Small intestine (tissue), 7 donors: ENCODE measurements at regions not wholly inside any gene's neighbourhood (a gene's known extent, or its start where the extent isn't known, plus 50 kb on each side); places are given as distances from the start of the nearest gene placed in this dataset.

Source experiments
- DNase-seq, 2 donors: peaks; one replicate each; pipeline versions ENCODE4 v3.0.0 to v3.0.0-alpha.2; 2013
- FAIRE-seq: peaks from 2 replicates; lab custom pipeline; 2012; peaks lifted over from hg19 to GRCh38; lab: Jason Lieb, UNC
- H3K27ac ChIP-seq, 3 donors: one replicate each; pipeline ENCODE4 v1.5.1; 2013; ENCODE audit warnings: low read length in 2 of 3, mild to moderate bottlenecking in 2 of 3, control low read depth in 1 of 3, inconsistent platforms in 1 of 3, low read depth in 1 of 3, moderate library complexity in 1 of 3
- H3K27me3 ChIP-seq, 3 donors: one replicate each; pipeline ENCODE4 v1.6.1; 2013; ENCODE audit warnings: low read length in 3 of 3, inconsistent platforms in 1 of 3; ENCODE audit not compliant: control insufficient read depth in 3 of 3, insufficient read depth in 3 of 3
- H3K36me3 ChIP-seq, 3 donors: one replicate each; pipeline ENCODE4 v1.6.1; 2013; ENCODE audit warnings: low read length in 3 of 3, inconsistent platforms in 1 of 3, low read depth in 1 of 3, mild to moderate bottlenecking in 1 of 3, moderate library complexity in 1 of 3; ENCODE audit not compliant: control insufficient read depth in 3 of 3, insufficient read depth in 2 of 3
- H3K4me1 ChIP-seq, 3 donors: one replicate each; pipeline ENCODE4 v1.6.1; 2013; ENCODE audit warnings: low read length in 2 of 3, inconsistent platforms in 1 of 3, low read depth in 1 of 3, mild to moderate bottlenecking in 1 of 3, moderate library complexity in 1 of 3; ENCODE audit not compliant: control insufficient read depth in 3 of 3, insufficient read depth in 2 of 3
- H3K4me3 ChIP-seq, 3 donors: one replicate each; pipeline ENCODE4 v1.5.1; 2013; ENCODE audit warnings: low read length in 3 of 3, control low read depth in 1 of 3, inconsistent platforms in 1 of 3, low read depth in 1 of 3, mild to moderate bottlenecking in 1 of 3, moderate library complexity in 1 of 3
- H3K9me3 ChIP-seq, 2 donors: one replicate each; pipeline ENCODE4 v1.6.1; 2013; ENCODE audit warnings: low read depth in 1 of 2, low read length in 1 of 2; ENCODE audit not compliant: control insufficient read depth in 2 of 2, insufficient read depth in 1 of 2
- WGBS, 3 donors: extraction: QIAGEN DNeasy Blood & Tissue Kit; methylation state at CpG; one replicate each; pipeline ENCODE4 v1.1.7; 2013; 5-methylcytosine and 5-hydroxymethylcytosine counted together
- donor health status: healthy with polysubstance abuse.
- donor health status: control.
- donor health status: control.
- donor health status: Bipolar disorder and iron deficiency.
- donor health status: healthy.

DNA sequence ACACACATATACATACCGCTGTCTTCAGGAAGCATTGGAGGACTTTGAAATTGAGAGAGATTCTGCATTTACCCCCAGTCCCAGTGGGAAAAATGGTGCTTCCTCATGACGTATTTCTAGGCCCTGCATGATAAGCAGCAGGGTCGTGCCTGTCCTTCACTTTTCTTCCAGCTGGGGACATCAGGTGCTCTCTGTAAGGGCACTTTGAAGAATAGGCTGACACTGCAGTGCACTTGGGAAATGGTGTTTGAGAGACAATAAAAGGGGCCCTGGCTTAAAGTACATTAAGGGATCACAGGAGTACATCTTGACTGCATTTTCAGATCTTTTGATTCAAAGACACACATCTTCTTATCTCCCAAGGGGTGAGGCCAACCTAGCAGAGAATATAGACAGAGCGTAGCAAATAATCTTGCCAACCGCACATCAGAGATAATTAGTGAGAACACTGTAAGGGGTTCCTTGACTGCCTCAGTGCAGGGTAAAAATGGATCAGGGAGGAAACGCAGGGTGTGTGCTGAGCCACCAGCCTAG, 437.9 kb downstream of the CSNK1G3 start:
- H3K27me3 ChIP-seq = no peaks in the 10 kb centered on the region
- peaks cover 0 to 6% of the 10 kb centered on the region in 2 donors for H3K9me3 ChIP-seq
- H3K4me1 ChIP-seq = no peaks in the 10 kb centered on the region
- no peak overlapping the region for H3K27ac ChIP-seq
- DNase-seq = no peak
- H3K36me3 ChIP-seq = no peaks in the 10 kb centered on the region
- H3K4me3 ChIP-seq = no peak overlapping the region
- FAIRE-seq = no peak
- 82 to 90% (median 89%) methylated on average over 6 of the region's 6 CpGs for WGBS, 3 donors

DNA sequence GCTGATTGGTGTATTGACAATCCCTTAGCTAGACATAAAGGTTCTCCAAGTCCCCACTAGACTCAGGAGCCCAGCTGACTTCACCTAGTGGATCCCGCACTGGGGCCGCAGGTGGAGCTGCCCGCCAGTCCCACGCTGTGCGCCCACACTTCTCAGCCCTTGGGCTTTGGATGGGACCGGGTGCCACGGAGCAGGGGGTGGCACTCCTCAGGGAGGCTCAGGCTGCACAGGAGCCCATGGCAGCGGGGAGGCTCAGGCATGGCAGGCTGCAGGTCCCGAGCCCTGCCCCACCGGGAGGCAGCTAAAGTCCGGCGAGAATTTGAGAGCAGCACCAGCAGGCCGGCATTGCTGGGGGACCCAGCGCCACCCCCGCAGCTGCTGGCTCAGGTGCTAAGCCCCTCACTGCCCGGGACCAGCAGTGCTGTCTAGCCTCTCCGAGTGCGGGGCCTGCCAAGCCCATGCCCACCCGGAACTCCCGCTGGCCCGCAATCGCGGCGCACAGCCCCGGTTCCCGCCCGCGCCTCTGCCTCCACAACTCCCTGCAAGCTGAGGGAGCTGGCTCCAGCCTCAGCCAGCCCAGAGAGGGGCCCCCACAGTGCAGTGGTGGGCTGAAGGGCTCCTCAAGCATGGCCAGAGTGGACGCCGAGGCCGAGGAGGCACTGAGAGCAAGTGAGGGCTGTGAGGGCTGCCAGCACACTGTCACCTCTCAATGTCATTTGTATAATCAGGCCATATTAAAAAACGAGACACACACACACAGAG, 437.2 kb downstream of the CSNK1G3 start:
- no peak for FAIRE-seq
- Histone ChIP-seq H3K4me1 (no peaks in the 10 kb centered on the region), H3K27ac (no peak overlapping the region), H3K9me3 (peaks cover 0 to 6% of the 10 kb centered on the region in 2 donors), H3K4me3 (no peak overlapping the region), H3K27me3 (no peaks in the 10 kb centered on the region), H3K36me3 (no peaks in the 10 kb centered on the region)
- WGBS, 3 donors = 93 to 96% (median 96%) methylated on average over 26 to 32 of the region's 32 CpGs
- DNase-seq = no peak

DNA sequence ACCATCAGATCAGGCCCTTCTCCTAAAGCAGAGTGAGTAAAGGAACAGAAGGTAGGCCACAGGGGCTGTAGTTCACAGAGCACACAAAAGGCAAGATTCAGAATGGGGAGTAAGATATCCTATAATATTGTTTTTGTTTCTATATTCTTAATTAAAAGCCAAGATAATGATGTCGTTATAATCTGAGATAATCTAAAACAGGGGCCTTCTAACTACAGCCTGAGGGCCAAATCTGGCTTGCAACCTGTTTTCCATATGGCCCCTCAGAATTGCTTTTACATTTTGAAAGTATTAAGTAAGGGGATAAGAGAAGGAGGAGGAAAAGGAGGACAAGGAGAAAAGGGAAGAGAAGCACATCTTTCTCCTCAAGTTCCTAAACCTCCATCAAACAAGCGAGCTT, 435.8 kb downstream of the CSNK1G3 start:
- H3K9me3 ChIP-seq = peaks cover 0 to 6% of the 10 kb centered on the region in 2 donors
- H3K27ac ChIP-seq = no peak overlapping the region
- no peak overlapping the region for H3K4me3 ChIP-seq
- FAIRE-seq (no peak), DNase-seq (no peak)
- H3K36me3 ChIP-seq = no peaks in the 10 kb centered on the region
- H3K27me3 ChIP-seq = no peaks in the 10 kb centered on the region
- no peaks in the 10 kb centered on the region for H3K4me1 ChIP-seq
- WGBS, 3 donors = 90 to 96% (median 93%) methylated on average over 2 of the region's 2 CpGs

DNA sequence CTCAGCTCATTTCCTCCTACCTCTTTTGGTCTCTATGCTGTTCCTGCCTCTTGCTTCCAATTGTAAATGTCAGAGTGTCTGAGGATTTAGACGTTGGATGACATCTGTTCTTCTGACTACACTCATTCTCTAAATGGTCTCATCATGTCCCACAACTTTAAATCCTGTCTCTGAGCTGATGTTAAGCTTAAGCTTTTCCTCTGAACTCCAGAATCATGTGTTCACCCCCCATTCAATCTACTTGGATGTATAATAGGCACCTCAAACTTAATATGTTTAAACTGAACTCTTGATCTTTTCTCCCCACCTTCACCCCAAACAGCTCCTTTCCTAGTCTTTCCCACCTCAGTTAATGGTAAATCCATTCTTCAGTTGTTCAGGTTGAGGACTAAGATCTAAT, 433.6 kb downstream of the CSNK1G3 start:
- no peaks in the 10 kb centered on the region for H3K27me3 ChIP-seq
- FAIRE-seq (no peak), DNase-seq (no peak)
- H3K27ac ChIP-seq = no peak overlapping the region
- peaks cover 0 to 20% of the 10 kb centered on the region in 2 donors for H3K9me3 ChIP-seq
- H3K36me3 ChIP-seq = no peaks in the 10 kb centered on the region
- no peak overlapping the region for H3K4me3 ChIP-seq
- no peaks in the 10 kb centered on the region for H3K4me1 ChIP-seq
- 53 to 71% (median 56%) methylated on average over 1 of the region's 1 CpG for WGBS, 3 donors

DNA sequence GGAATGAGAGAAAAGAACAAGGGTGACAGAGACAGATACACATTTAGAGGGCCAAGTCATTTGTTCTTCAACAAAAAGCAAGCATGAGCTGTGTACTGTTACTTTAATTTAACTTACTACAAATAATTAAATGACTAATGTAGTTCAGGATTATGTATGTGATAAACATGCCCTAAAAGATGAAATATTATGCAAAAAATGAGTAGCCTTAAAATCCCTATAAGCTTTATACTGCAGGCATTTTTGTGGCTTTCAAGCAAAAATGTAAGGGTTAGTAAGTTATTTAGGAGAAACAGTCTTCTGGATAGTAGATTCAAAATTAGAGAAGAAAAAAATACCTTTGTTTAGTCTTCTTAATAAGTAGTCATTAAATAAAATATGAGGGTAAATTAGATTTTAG, 431.2 kb downstream of the CSNK1G3 start:
- no peaks in the 10 kb centered on the region for H3K36me3 ChIP-seq
- FAIRE-seq = no peak

DNA sequence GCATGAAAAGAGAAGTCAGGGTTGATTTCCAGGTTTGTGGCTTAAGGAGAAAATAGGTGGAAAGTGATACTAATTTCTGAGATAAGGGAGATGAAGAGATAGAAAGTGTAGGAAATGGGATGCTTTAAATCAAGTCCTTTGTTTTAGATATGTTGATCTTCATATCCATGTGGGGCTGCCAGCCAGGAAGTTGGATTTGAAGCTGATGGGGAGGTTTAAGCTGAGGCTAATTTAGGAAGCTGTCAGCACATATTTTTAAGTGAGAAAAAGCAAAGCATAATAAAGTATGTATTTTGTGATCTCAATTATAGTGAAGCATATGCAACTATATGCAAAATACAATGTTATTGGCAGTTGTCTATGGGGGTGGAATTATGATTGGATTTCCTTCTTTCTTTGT, 428.4 kb downstream of the CSNK1G3 start:
- FAIRE-seq (no peak), DNase-seq (no peak)
- no peak overlapping the region for H3K27ac ChIP-seq
- peaks cover 0 to 40% of the 10 kb centered on the region in 2 donors for H3K9me3 ChIP-seq
- H3K36me3 ChIP-seq = no peaks in the 10 kb centered on the region
- H3K4me1 ChIP-seq = no peaks in the 10 kb centered on the region
- no peaks in the 10 kb centered on the region for H3K27me3 ChIP-seq
- H3K4me3 ChIP-seq = no peak overlapping the region

More for the DNA sequence above, 431.2 kb downstream of the CSNK1G3 start:
- no peaks in the 10 kb centered on the region for H3K4me1 ChIP-seq
- no peak for DNase-seq
- no peak overlapping the region for H3K4me3 ChIP-seq
- H3K27me3 ChIP-seq = no peaks in the 10 kb centered on the region
- H3K9me3 ChIP-seq = peaks cover 0 to 17% of the 10 kb centered on the region in 2 donors
- H3K27ac ChIP-seq = no peak overlapping the region

DNA sequence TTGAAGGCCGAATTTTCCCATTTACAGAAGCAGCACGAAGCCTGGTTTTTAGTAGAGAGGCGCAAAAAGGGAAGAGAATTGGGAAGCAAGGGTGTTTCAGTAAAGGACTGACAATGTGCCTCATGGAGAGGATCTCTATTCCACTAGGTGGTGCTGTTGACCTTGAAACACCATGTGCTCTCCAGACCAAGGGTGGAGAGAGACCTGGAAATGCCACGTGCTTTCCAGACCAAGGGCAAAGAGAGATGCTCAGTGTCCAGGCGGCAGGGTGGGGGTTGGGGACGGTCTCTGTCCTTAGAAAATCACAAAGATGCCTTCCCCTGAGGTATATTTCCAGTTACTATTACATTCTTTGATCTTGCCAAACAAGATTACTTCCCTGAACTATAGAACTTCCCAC, 425.3 kb downstream of the CSNK1G3 start:
- H3K36me3 ChIP-seq = no peaks in the 10 kb centered on the region
- 67 to 72% (median 71%) methylated on average over 6 of the region's 6 CpGs for WGBS, 3 donors
- peaks cover 0 to 36% of the 10 kb centered on the region in 2 donors for H3K9me3 ChIP-seq
- FAIRE-seq = no peak
- no peak overlapping the region for H3K4me3 ChIP-seq
- H3K27ac ChIP-seq = no peak overlapping the region
- no peaks in the 10 kb centered on the region for H3K27me3 ChIP-seq
- peak in 1 of 2 donors; percentile 51 for DNase-seq
- H3K4me1 ChIP-seq = no peaks in the 10 kb centered on the region

DNA sequence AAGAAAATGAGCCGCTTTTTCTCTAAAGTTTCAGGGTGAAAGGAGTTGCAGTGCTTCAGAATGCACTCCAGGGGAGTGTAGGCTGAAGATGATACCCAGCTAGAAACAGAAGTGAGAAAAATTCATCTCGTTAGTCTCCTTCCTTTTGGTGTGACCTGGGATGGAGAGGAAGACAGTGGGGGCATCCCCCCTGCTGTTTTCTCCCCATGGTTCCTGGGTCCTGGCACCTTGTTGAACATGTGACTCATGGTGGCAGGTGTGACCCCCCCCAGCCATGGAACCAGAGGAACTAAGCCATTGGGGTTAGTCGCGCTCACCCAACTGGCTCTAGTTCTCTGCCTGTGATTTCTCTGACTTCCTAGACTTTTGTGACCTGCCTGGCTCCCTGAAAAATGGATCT, 424.6 kb downstream of the CSNK1G3 start:
- 86 to 95% (median 94%) methylated on average over 4 of the region's 4 CpGs for WGBS, 3 donors
- no peak overlapping the region for H3K27ac ChIP-seq
- FAIRE-seq (no peak), DNase-seq (no peak)
- H3K4me3 ChIP-seq = no peak overlapping the region
- no peaks in the 10 kb centered on the region for H3K4me1 ChIP-seq
- H3K36me3 ChIP-seq = no peaks in the 10 kb centered on the region
- H3K27me3 ChIP-seq = no peaks in the 10 kb centered on the region
- peaks cover 0 to 31% of the 10 kb centered on the region in 2 donors for H3K9me3 ChIP-seq
